CD4-positive, alpha-beta T cell (primary cell): ENCODE measurements at regions not wholly inside any gene's neighbourhood (a gene's known extent, or its start where the extent isn't known, plus 50 kb on each side); places are given as distances from the start of the nearest gene placed in this dataset.

Experiments used
- ATAC-seq: fragments of 200-7000 bp; cut with Tn5 transposase; one replicate; pipeline ENCODE4 v1.10.0; 2022; ENCODE audit warnings: mild to moderate bottlenecking; ENCODE audit not compliant: poor library complexity
- CTCF ChIA-PET: fragments of 350-600 bp; sonication (Branson Sonifier 250); formaldehyde crosslinking; loops from one replicate; lab custom pipeline; 2021; ENCODE audit warnings: antibody characterized with exemption, inconsistent platforms; lab: Charles Lee
- POLR2A ChIA-PET: fragments of 350-600 bp; sonication (Branson Sonifier 250); formaldehyde crosslinking; loops from one replicate; lab custom pipeline; 2021; ENCODE audit warnings: antibody characterized with exemption, inconsistent platforms; lab: Charles Lee
- DNase-seq, 14 experiments: peaks; one replicate each; pipeline ENCODE4 v3.0.0-alpha.2; 2013 to 2020; ENCODE audit warnings: mixed read lengths in 2 of 14
- H3K27ac ChIP-seq, 2 donors: one replicate each; pipeline versions ENCODE4 v1.5.1 to v1.7.0; 2013; ENCODE audit warnings: low read length in 2 of 2, low read depth in 1 of 2, mild to moderate bottlenecking in 1 of 2
- H3K27me3 ChIP-seq, 2 experiments: 1 replicate in 1 of 2; 2 replicates in 1 of 2; pipeline versions ENCODE4 v1.6.1 to v1.7.0; 2013; ENCODE audit warnings: low read length in 2 of 2, control low read depth in 1 of 2, mild to moderate bottlenecking in 1 of 2, moderate library complexity in 1 of 2; ENCODE audit not compliant: insufficient read depth in 2 of 2, control insufficient read depth in 1 of 2
- H3K36me3 ChIP-seq: one replicate; pipeline ENCODE4 v1.6.1; 2013; ENCODE audit warnings: low read length, control low read depth; ENCODE audit not compliant: insufficient read depth
- H3K4me1 ChIP-seq: one replicate; pipeline ENCODE4 v1.6.1; 2013; ENCODE audit warnings: low read length, control low read depth; ENCODE audit not compliant: insufficient read depth
- H3K4me3 ChIP-seq: one replicate; pipeline ENCODE4 v1.5.1; 2013; ENCODE audit warnings: mild to moderate bottlenecking, low read length, moderate library complexity
- H3K9me3 ChIP-seq, 2 experiments: 1 replicate in 1 of 2; 2 replicates in 1 of 2; pipeline versions ENCODE4 v1.6.1 to v1.7.0; 2013; ENCODE audit warnings: low read length in 2 of 2, mild to moderate bottlenecking in 2 of 2, control low read depth in 1 of 2, moderate library complexity in 1 of 2; ENCODE audit not compliant: control insufficient read depth in 1 of 2, insufficient read depth in 1 of 2
- H3K27ac Mint-ChIP-seq: one replicate; pipeline ENCODE4 v1.8.0; 2020; ENCODE audit warnings: mixed read lengths
- H3K27me3 Mint-ChIP-seq: one replicate; pipeline ENCODE4 v1.8.0; 2021; ENCODE audit warnings: mixed read lengths
- H3K36me3 Mint-ChIP-seq: one replicate; pipeline ENCODE4 v1.8.0; 2021; ENCODE audit warnings: low read depth, mixed read lengths
- H3K4me1 Mint-ChIP-seq: one replicate; pipeline ENCODE4 v1.8.0; 2021; ENCODE audit warnings: low read depth, mixed read lengths
- H3K4me3 Mint-ChIP-seq: one replicate; pipeline ENCODE4 v1.8.0; 2020; ENCODE audit warnings: mild to moderate bottlenecking, mixed read lengths
- H3K9me3 Mint-ChIP-seq: one replicate; pipeline ENCODE4 v1.8.0; 2020; ENCODE audit warnings: mixed read lengths
- intact Hi-C, 2 experiments: fragments of 100-400 bp; cut with DNase I in 1 of 2; cut with micrococcal nuclease in 1 of 2; formaldehyde crosslinking; loops; one replicate each; pipeline versions ENCODE4 v1.15.1 to v1.9.0; 2023 to 2025; cut with DNase I, micrococcal nuclease
- TF ChIP-seq, protein P1 (sequence below): fragments of 200-600 bp; IDR thresholded peaks from one replicate; pipeline ENCODE4 v1.8.0; 2022; ENCODE audit warnings: antibody characterized with exemption, mild to moderate bottlenecking

DNA sequence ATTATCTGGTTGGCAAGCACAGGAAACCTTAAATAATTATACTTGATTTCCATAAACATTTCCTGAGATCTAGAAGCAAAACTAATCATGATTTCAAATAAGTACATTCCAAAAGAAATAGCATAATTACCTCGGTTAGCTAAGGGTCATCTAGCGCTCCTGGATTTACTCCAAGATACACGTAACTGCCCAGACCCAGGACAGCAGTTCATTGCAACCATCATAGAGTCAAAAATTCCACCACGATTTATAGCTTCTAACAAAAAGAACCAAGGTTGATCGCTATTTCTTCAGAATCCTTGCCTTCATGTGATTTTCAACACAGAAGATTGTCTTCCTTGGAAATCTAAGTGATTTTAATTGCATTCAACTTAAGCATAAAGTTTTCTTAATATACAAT lies 1235.5 kb upstream of the TENM3 start:
- Histone ChIP-seq H3K27ac (no peak overlapping the region), H3K4me1 (no peaks in the 10 kb centered on the region), H3K4me3 (no peak overlapping the region), H3K9me3 (no peaks in the 10 kb centered on the region), H3K36me3 (no peaks in the 10 kb centered on the region), H3K27me3 (no peaks in the 10 kb centered on the region)
- Mint-ChIP-seq H3K4me3 (no peak overlapping the region), H3K27ac (no peak overlapping the region), H3K9me3 (peaks cover 12% of the 10 kb centered on the region), H3K4me1 (no peaks in the 10 kb centered on the region), H3K36me3 (no peaks in the 10 kb centered on the region), H3K27me3 (no peaks in the 10 kb centered on the region)
- TF ChIP-seq, protein P1, sequence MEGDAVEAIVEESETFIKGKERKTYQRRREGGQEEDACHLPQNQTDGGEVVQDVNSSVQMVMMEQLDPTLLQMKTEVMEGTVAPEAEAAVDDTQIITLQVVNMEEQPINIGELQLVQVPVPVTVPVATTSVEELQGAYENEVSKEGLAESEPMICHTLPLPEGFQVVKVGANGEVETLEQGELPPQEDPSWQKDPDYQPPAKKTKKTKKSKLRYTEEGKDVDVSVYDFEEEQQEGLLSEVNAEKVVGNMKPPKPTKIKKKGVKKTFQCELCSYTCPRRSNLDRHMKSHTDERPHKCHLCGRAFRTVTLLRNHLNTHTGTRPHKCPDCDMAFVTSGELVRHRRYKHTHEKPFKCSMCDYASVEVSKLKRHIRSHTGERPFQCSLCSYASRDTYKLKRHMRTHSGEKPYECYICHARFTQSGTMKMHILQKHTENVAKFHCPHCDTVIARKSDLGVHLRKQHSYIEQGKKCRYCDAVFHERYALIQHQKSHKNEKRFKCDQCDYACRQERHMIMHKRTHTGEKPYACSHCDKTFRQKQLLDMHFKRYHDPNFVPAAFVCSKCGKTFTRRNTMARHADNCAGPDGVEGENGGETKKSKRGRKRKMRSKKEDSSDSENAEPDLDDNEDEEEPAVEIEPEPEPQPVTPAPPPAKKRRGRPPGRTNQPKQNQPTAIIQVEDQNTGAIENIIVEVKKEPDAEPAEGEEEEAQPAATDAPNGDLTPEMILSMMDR = no peak
- ChIA-PET POLR2A (no interaction called here), CTCF (no interaction called here)
- ATAC-seq (no peak), DNase-seq (no peak)
- intact Hi-C loops = no loop called here

DNA sequence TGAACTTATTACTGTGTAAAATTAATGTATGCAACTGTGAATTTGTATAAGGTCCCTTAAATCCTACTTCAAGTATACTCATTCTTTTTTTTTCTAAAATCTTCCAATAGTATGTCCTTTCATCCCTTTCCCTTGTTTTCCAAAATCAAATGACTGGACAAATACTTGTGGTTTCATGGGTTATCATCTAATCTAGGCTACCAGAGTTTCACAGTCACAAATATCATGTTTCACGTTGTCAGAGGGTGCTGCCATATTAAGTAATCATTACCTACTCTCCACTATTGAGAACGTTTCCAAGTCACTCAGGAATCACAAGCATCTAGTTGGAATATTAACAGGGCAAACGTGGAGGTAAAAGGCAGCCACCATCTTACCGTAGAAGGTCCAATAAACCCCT lies 1235.0 kb upstream of the TENM3 start:
- POLR2A ChIA-PET = no interaction called here
- Histone ChIP-seq H3K4me1 (no peaks in the 10 kb centered on the region), H3K27ac (no peak overlapping the region), H3K4me3 (no peak overlapping the region), H3K27me3 (no peaks in the 10 kb centered on the region), H3K36me3 (no peaks in the 10 kb centered on the region), H3K9me3 (no peaks in the 10 kb centered on the region)
- Mint-ChIP-seq H3K36me3 (no peaks in the 10 kb centered on the region), H3K9me3 (peaks cover 12% of the 10 kb centered on the region), H3K27me3 (no peaks in the 10 kb centered on the region), H3K4me1 (no peaks in the 10 kb centered on the region), H3K27ac (no peak overlapping the region), H3K4me3 (no peak overlapping the region)
- DNase-seq (no peak), ATAC-seq (no peak)
- intact Hi-C loops = no loop called here
- CTCF ChIA-PET = no interaction called here
- TF ChIP-seq, protein P1 = no peak

DNA sequence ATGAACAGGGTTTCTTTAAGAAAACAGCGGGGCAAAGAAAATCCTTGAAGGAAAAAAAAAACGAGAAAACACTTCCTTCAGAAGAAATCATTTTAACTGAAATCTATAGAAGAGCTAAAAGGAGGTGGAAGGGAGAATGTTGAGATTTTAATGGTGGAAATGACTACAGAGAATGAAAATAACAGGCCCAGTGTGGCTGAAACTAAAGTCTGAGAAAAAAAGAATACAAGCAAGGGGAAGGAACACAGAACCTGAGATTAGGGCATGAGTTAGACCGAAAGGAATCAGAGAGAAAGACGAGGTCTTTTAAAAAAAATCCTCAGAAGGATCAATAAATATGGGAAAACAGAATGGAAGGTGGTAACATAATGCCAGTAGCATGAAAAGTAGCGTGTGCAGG lies 1230.0 kb upstream of the TENM3 start:
- peaks cover 8% of the 10 kb centered on the region for H3K9me3 Mint-ChIP-seq
- ATAC-seq (no peak), DNase-seq (no peak)
- POLR2A ChIA-PET = no interaction called here
- no peaks in the 10 kb centered on the region for H3K36me3 Mint-ChIP-seq
- Histone ChIP-seq H3K27ac (no peak overlapping the region), H3K4me3 (no peak overlapping the region), H3K9me3 (no peaks in the 10 kb centered on the region), H3K4me1 (no peaks in the 10 kb centered on the region), H3K27me3 (no peaks in the 10 kb centered on the region), H3K36me3 (no peaks in the 10 kb centered on the region)
- H3K4me3 Mint-ChIP-seq = no peak overlapping the region
- CTCF ChIA-PET = no interaction called here
- no peaks in the 10 kb centered on the region for H3K27me3 Mint-ChIP-seq
- intact Hi-C loops = no loop called here
- no peaks in the 10 kb centered on the region for H3K4me1 Mint-ChIP-seq
- TF ChIP-seq, protein P1 = no peak
- H3K27ac Mint-ChIP-seq = no peak overlapping the region
